Activated naive CD4-positive, alpha-beta T cell treated with anti-CD3 and anti-CD28 coated beads, Interleukin-2, amount 50 U/mL, for 24 hours (primary cell): ENCODE measurements at regions not wholly inside any gene's neighbourhood (a gene's known extent, or its start where the extent isn't known, plus 50 kb on each side); places are given as distances from the start of the nearest gene placed in this dataset.

Experiments used
- H3K27ac Mint-ChIP-seq: one replicate; pipeline ENCODE4 v1.8.0; 2021; ENCODE audit warnings: mild to moderate bottlenecking, mixed read lengths
- H3K27me3 Mint-ChIP-seq: one replicate; pipeline ENCODE4 v1.8.0; 2021; ENCODE audit warnings: mixed read lengths
- H3K36me3 Mint-ChIP-seq: one replicate; pipeline ENCODE4 v1.8.0; 2021; ENCODE audit warnings: mixed read lengths
- H3K4me1 Mint-ChIP-seq: one replicate; pipeline ENCODE4 v1.8.0; 2021; ENCODE audit warnings: mixed read lengths
- H3K4me3 Mint-ChIP-seq: one replicate; pipeline ENCODE4 v1.8.0; 2021; ENCODE audit warnings: mild to moderate bottlenecking, mixed read lengths
- H3K9me3 Mint-ChIP-seq: one replicate; pipeline ENCODE4 v1.8.0; 2021; ENCODE audit warnings: mixed read lengths

- Mint-ChIP-seq H3K27ac (peak overlapping the region; percentile 95), H3K4me3 (peak overlapping the region; percentile 73), H3K27me3 (no peaks in the 10 kb centered on the region), H3K4me1 (peaks cover 42% of the 10 kb centered on the region), H3K36me3 (no peaks in the 10 kb centered on the region), H3K9me3 (no peaks in the 10 kb centered on the region)
Observed at GRCh38 chrX:20412871-20413486, 146.3 kb upstream of the RPS6KA3 start.

DNA sequence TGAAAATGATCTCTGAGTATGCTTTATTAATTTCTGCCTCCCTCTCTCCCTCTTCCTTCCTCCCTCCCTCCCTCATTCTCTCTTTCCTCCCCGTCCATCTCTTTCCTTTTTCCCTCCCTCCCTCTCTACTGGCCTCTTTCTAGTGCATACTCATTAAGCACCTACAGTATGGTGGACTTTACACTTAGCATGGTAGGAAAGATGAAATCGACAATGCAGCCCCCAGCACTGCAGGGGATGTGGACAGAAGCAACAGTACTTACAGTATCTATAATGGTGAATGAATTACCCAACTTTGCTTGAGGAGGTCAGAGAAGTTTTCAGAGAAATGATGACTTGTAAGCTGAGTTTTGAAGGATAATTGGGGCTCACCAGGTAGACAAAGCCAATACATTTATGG is 143.8 kb upstream of the RPS6KA3 start:
- no peaks in the 10 kb centered on the region for H3K36me3 Mint-ChIP-seq
- peaks cover 35% of the 10 kb centered on the region for H3K4me1 Mint-ChIP-seq
- H3K9me3 Mint-ChIP-seq, result no peaks in the 10 kb centered on the region
- H3K4me3 Mint-ChIP-seq, result no peak overlapping the region
- H3K27me3 Mint-ChIP-seq, result no peaks in the 10 kb centered on the region
- no peak overlapping the region for H3K27ac Mint-ChIP-seq

DNA sequence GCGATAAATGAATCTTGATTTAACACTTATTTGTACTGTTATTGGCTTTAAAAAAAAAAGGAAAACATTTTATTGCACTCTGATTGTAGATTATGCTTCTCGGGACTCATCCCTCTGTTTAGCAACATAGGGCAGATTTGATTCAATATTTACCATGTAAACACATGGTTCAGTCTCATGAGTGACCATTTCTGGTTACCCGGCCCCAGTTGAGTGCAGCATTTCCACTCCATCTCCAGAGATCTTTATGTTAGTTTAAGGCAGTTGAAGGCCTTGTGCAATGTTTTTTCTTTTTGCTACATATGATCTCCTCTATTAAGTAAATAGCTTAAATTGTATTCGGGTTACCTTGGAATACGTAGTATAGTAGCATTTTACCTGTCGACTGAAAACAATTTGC is 143.3 kb upstream of the RPS6KA3 start:
- no peaks in the 10 kb centered on the region for H3K36me3 Mint-ChIP-seq
- H3K27me3 Mint-ChIP-seq, result no peaks in the 10 kb centered on the region
- peaks cover 33% of the 10 kb centered on the region for H3K4me1 Mint-ChIP-seq
- H3K27ac Mint-ChIP-seq, result no peak overlapping the region
- H3K9me3 Mint-ChIP-seq, result no peaks in the 10 kb centered on the region
- no peak overlapping the region for H3K4me3 Mint-ChIP-seq

DNA sequence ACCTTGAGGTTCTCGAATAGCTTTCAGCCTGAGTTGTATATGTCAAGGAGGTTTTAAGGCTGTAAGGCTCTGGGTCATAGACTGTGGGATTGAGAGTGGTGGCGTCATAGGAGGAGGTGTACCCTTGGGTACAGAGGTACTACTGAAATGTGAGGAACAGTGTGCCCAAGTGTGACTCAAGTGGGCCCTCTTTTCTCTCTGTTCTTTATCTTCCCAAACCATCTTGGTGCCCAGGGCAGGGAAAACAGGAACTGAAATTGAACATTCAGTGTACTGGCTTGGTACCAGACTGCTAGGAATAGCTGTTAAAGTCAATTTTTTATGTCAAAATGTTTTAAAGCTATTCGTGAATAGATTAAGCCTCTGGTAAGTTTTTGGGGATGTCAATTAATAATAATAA is 136.2 kb upstream of the RPS6KA3 start:
- H3K27me3 Mint-ChIP-seq, result no peaks in the 10 kb centered on the region
- no peaks in the 10 kb centered on the region for H3K36me3 Mint-ChIP-seq
- H3K4me3 Mint-ChIP-seq, result no peak overlapping the region
- H3K9me3 Mint-ChIP-seq, result no peaks in the 10 kb centered on the region
- no peaks in the 10 kb centered on the region for H3K4me1 Mint-ChIP-seq
- no peak overlapping the region for H3K27ac Mint-ChIP-seq

GRCh38 chrX:20399728-20400414 is 133.2 kb upstream of the RPS6KA3 start:
- no peaks in the 10 kb centered on the region for H3K27me3 Mint-ChIP-seq
- no peak overlapping the region for H3K4me3 Mint-ChIP-seq
- H3K4me1 Mint-ChIP-seq, result no peaks in the 10 kb centered on the region
- H3K9me3 Mint-ChIP-seq, result no peaks in the 10 kb centered on the region
- H3K27ac Mint-ChIP-seq, result no peak overlapping the region
- no peaks in the 10 kb centered on the region for H3K36me3 Mint-ChIP-seq

GRCh38 chrX:20397587-20397986 is 130.9 kb upstream of the RPS6KA3 start:
- Mint-ChIP-seq H3K4me3 (no peak overlapping the region), H3K4me1 (no peaks in the 10 kb centered on the region), H3K27me3 (no peaks in the 10 kb centered on the region), H3K36me3 (no peaks in the 10 kb centered on the region), H3K9me3 (no peaks in the 10 kb centered on the region), H3K27ac (no peak overlapping the region)

DNA sequence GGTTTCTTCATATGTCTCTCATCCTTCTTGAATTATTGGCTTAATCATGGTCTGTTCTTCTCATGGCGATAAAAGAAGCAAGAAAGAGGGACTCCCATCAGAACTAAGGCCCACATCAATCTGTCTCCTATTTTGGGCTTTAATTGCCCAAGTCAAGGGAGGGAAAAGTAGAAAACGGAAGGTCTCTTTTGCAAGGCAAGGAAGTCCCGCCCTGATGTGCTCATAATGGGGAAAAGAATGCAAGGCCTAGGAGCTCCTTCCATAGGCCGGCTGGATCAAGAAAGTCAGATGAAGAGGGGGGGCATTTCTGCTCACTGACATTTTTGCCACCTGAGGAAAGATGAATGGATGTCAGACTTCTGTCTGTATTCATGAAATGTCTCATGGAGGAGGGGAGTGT is 127.7 kb upstream of the RPS6KA3 start:
- H3K4me1 Mint-ChIP-seq, result no peaks in the 10 kb centered on the region
- no peak overlapping the region for H3K4me3 Mint-ChIP-seq
- no peak overlapping the region for H3K27ac Mint-ChIP-seq
- H3K9me3 Mint-ChIP-seq, result no peaks in the 10 kb centered on the region
- no peaks in the 10 kb centered on the region for H3K36me3 Mint-ChIP-seq
- H3K27me3 Mint-ChIP-seq, result no peaks in the 10 kb centered on the region

- Mint-ChIP-seq H3K27ac (no peak overlapping the region), H3K9me3 (no peaks in the 10 kb centered on the region), H3K4me3 (no peak overlapping the region), H3K36me3 (no peaks in the 10 kb centered on the region), H3K27me3 (no peaks in the 10 kb centered on the region), H3K4me1 (no peaks in the 10 kb centered on the region)
Observed at GRCh38 chrX:20393944-20394343, 127.2 kb upstream of the RPS6KA3 start.

GRCh38 chrX:20388594-20388993 is 121.9 kb upstream of the RPS6KA3 start:
- H3K4me1 Mint-ChIP-seq, result no peaks in the 10 kb centered on the region
- H3K27me3 Mint-ChIP-seq, result no peaks in the 10 kb centered on the region
- H3K27ac Mint-ChIP-seq, result no peak overlapping the region
- no peaks in the 10 kb centered on the region for H3K9me3 Mint-ChIP-seq
- no peaks in the 10 kb centered on the region for H3K36me3 Mint-ChIP-seq
- no peak overlapping the region for H3K4me3 Mint-ChIP-seq

GRCh38 chrX:20383477-20383876 is 116.8 kb upstream of the RPS6KA3 start:
- Mint-ChIP-seq H3K4me1 (peaks cover 13% of the 10 kb centered on the region), H3K9me3 (no peaks in the 10 kb centered on the region), H3K27ac (no peak overlapping the region), H3K27me3 (no peaks in the 10 kb centered on the region), H3K36me3 (no peaks in the 10 kb centered on the region), H3K4me3 (no peak overlapping the region)

DNA sequence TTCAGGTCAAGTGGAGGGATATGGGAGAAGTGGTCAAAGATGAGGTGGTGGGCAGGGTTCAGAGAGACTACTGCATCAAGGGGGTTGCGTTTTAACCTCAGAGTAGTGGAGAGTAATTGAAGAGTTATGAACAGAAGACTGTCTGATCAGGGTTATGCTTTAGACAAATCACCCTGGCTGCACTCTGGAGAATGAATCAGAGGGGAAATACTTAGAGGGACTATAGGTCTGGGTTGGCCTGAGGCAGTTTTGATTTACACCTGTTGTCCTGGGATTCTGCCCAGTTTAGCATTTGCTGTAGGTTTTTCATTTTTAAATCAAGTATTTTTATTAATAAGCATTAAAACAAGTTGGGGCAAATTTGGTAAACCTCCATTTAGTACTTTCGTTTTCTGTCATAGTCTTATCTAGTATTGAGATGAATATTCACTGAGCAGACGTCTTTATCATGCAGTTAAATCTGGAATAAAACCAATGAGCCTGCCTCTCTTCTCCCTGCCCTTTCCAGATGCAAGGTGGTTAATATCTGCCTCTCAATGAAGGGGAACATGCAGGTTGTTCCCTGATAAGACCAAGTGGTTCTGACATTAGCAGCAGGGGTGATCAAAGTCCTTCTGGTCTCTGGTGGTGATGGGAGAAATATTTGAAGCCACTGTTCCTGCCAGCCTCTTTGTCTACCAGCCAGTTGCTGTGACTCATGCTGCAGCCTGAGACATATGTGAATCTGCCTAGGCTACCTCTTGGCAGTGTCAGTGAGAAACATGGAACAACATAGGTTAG is 116.0 kb upstream of the RPS6KA3 start:
- H3K4me1 Mint-ChIP-seq, result peaks cover 19% of the 10 kb centered on the region
- no peaks in the 10 kb centered on the region for H3K36me3 Mint-ChIP-seq
- H3K4me3 Mint-ChIP-seq, result peak overlapping the region; percentile 20
- no peaks in the 10 kb centered on the region for H3K27me3 Mint-ChIP-seq
- no peaks in the 10 kb centered on the region for H3K9me3 Mint-ChIP-seq
- peak overlapping the region; percentile 3 for H3K27ac Mint-ChIP-seq

DNA sequence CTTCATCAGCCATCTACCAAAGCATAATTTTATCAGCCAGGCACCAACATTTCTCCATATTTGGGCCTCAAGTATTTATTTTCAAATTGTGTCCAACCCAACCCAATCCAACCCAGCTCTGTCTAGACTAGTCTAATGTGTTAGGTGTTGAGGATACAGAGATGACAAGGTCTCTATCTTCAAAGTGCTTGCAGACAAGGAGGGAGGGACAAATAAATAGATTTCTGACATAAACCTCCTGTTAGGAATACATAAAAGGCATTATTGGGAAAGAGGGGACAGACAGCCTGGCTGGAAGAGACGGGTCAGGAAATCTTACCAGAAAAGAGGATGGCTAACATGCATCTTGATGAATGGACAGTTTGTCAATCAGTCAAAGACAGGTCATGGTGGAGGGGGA is 115.4 kb upstream of the RPS6KA3 start:
- H3K27me3 Mint-ChIP-seq, result no peaks in the 10 kb centered on the region
- peaks cover 19% of the 10 kb centered on the region for H3K4me1 Mint-ChIP-seq
- no peaks in the 10 kb centered on the region for H3K36me3 Mint-ChIP-seq
- no peaks in the 10 kb centered on the region for H3K9me3 Mint-ChIP-seq
- no peak overlapping the region for H3K4me3 Mint-ChIP-seq
- peak overlapping the region; percentile 49 for H3K27ac Mint-ChIP-seq

DNA sequence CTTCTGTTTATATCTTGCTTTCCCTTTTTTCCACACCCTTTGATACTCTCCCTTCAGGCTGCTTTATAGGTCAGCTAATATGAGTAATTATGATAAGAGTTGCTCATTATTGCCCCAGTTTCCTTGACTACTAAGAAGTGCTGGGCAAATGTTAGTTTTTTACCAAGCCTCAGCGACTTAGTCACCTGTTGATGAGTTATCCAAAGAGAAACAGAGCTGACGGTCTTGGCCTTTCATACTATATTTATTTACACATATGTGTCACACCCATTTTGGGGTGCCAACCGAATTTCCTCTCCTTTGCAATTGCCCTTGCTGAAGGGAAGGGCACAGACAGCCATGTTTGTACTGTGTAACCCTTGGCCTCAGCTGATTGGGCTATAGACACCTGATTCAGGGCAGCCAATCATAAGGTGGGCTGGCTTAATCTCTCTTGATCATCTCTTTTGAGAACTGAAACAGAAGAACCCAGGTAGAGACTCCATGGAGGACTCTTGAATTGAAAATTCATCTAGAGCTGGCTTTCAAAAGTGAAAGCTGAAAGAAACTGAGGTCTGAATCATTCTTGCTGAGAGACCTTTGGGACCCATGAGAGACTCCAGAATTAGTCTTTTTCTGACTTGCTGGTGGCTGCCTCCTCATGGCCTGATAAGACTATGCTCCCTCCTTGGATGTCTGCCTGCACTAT is 111.7 kb upstream of the RPS6KA3 start:
- no peaks in the 10 kb centered on the region for H3K9me3 Mint-ChIP-seq
- no peaks in the 10 kb centered on the region for H3K36me3 Mint-ChIP-seq
- no peak overlapping the region for H3K4me3 Mint-ChIP-seq
- peak overlapping the region; percentile 95 for H3K27ac Mint-ChIP-seq
- H3K27me3 Mint-ChIP-seq, result no peaks in the 10 kb centered on the region
- peaks cover 28% of the 10 kb centered on the region for H3K4me1 Mint-ChIP-seq

- H3K36me3 Mint-ChIP-seq, result no peaks in the 10 kb centered on the region
- peaks cover 22% of the 10 kb centered on the region for H3K4me1 Mint-ChIP-seq
- no peak overlapping the region for H3K27ac Mint-ChIP-seq
- no peaks in the 10 kb centered on the region for H3K27me3 Mint-ChIP-seq
- H3K4me3 Mint-ChIP-seq, result peak overlapping the region; percentile 54
- no peaks in the 10 kb centered on the region for H3K9me3 Mint-ChIP-seq
Observed at GRCh38 chrX:20374900-20375438, 108.3 kb upstream of the RPS6KA3 start.

- H3K27me3 Mint-ChIP-seq, result no peaks in the 10 kb centered on the region
- H3K4me1 Mint-ChIP-seq, result peaks cover 22% of the 10 kb centered on the region
- no peaks in the 10 kb centered on the region for H3K9me3 Mint-ChIP-seq
- no peak overlapping the region for H3K27ac Mint-ChIP-seq
- H3K36me3 Mint-ChIP-seq, result no peaks in the 10 kb centered on the region
- no peak overlapping the region for H3K4me3 Mint-ChIP-seq
Observed at GRCh38 chrX:20374450-20374849, 107.7 kb upstream of the RPS6KA3 start.
